Kidney (tissue), 13 donors: ENCODE measurements at regions not wholly inside any gene's neighbourhood (a gene's known extent, or its start where the extent isn't known, plus 50 kb on each side); places are given as distances from the start of the nearest gene placed in this dataset.

ENCODE experiments used
- DNase-seq, 5 donors: peaks; one replicate each; pipeline ENCODE4 v3.0.0-alpha.2; 2013 to 2020
- FAIRE-seq: peaks from 2 replicates; lab custom pipeline; 2012; peaks lifted over from hg19 to GRCh38; lab: Jason Lieb, UNC
- H3K27ac ChIP-seq, 2 donors: one replicate each; pipeline ENCODE4 v1.7.0; 2013; ENCODE audit warnings: low read depth in 2 of 2, low read length in 2 of 2, inconsistent platforms in 1 of 2
- H3K27me3 ChIP-seq: one replicate; pipeline ENCODE4 v1.7.1; 2013; ENCODE audit warnings: low read length, inconsistent platforms; ENCODE audit not compliant: control insufficient read depth, insufficient read depth
- H3K36me3 ChIP-seq, 3 donors: one replicate each; pipeline versions ENCODE4 v1.7.0 to v1.7.1; 2013; ENCODE audit warnings: low read length in 3 of 3, control low read depth in 1 of 3, inconsistent platforms in 1 of 3; ENCODE audit not compliant: insufficient read depth in 3 of 3, control insufficient read depth in 2 of 3
- H3K4me1 ChIP-seq, 3 donors: one replicate each; pipeline versions ENCODE4 v1.7.0 to v1.7.1; 2013; ENCODE audit warnings: low read length in 3 of 3, inconsistent platforms in 1 of 3, low read depth in 1 of 3; ENCODE audit not compliant: control insufficient read depth in 2 of 3, insufficient read depth in 2 of 3
- H3K4me3 ChIP-seq, 3 donors: one replicate each; pipeline versions ENCODE4 v1.7.0 to v1.8.1; 2013; ENCODE audit warnings: low read length in 3 of 3, control low read depth in 1 of 3, inconsistent platforms in 1 of 3
- H3K9ac ChIP-seq, 3 donors: one replicate each; pipeline versions ENCODE4 v1.7.0 to v1.7.1; 2013; ENCODE audit warnings: low read length in 3 of 3, control low read depth in 1 of 3, inconsistent platforms in 1 of 3
- H3K9me3 ChIP-seq, 3 donors: one replicate each; pipeline versions ENCODE4 v1.7.0 to v1.7.1; 2013; ENCODE audit warnings: low read length in 3 of 3, control low read depth in 1 of 3, inconsistent platforms in 1 of 3; ENCODE audit not compliant: control insufficient read depth in 2 of 3, insufficient read depth in 1 of 3
- CTCF ChIP-seq: IDR thresholded peaks from 3 replicates; pipeline ENCODE4 v1.5.1; 2012; ENCODE audit warnings: mild to moderate bottlenecking, moderate library complexity, borderline replicate concordance; ENCODE audit not compliant: insufficient read depth; ENCODE audit errors: extremely low read depth
- intact Hi-C: fragments of 100-400 bp; cut with DNase I; formaldehyde crosslinking; loops from one replicate; pipeline ENCODE4 v1.11.1; 2022
- donor health status: control.
- donor health status: control.
- donor health status: control.
- donor health status: control.
- donor health status: control.
- donor health status: DM: yes; HTN: yes; CAD: no.
- donor health status: Normal renal cell carcinoma (clear cell type).

- no peak overlapping the region for H3K27ac ChIP-seq
- intact Hi-C loops: no loop called here
- H3K4me3 ChIP-seq: no peak overlapping the region
- TF ChIP-seq CTCF: no peak
- H3K4me1 ChIP-seq: no peaks in the 10 kb centered on the region
- no peaks in the 10 kb centered on the region for H3K36me3 ChIP-seq
- peaks cover 0 to 12% (median 0%) of the 10 kb centered on the region in 3 donors for H3K9me3 ChIP-seq
- DNase-seq (no peak), FAIRE-seq (no peak)
- no peak overlapping the region for H3K9ac ChIP-seq
- H3K27me3 ChIP-seq: no peaks in the 10 kb centered on the region
Observed at GRCh38 chr10:47156873-47157272, 143.1 kb upstream of the GDF10 start.

GRCh38 chr10:47158116-47159071 lies 141.6 kb upstream of the GDF10 start:
- DNase-seq (no peak), FAIRE-seq (no peak)
- Histone ChIP-seq H3K4me1 (no peaks in the 10 kb centered on the region), H3K27me3 (no peaks in the 10 kb centered on the region), H3K4me3 (no peak overlapping the region), H3K9ac (no peak overlapping the region), H3K9me3 (peaks cover 0 to 12% (median 0%) of the 10 kb centered on the region in 3 donors), H3K36me3 (no peaks in the 10 kb centered on the region), H3K27ac (no peak overlapping the region)
- intact Hi-C loops: no loop called here
- TF ChIP-seq CTCF: no peak

- Histone ChIP-seq H3K36me3 (no peaks in the 10 kb centered on the region), H3K27ac (no peak overlapping the region), H3K4me1 (no peaks in the 10 kb centered on the region), H3K9me3 (peaks cover 0 to 12% (median 0%) of the 10 kb centered on the region in 3 donors), H3K9ac (no peak overlapping the region), H3K27me3 (no peaks in the 10 kb centered on the region), H3K4me3 (no peak overlapping the region)
- no peak for FAIRE-seq
- DNase-seq: no peak
- no peak for TF ChIP-seq CTCF
- intact Hi-C loops: no loop called here
Observed at GRCh38 chr10:47159361-47160260, 140.4 kb upstream of the GDF10 start.
